GM12864 (cell line): ENCODE measurements at regions not wholly inside any gene's neighbourhood (a gene's known extent, or its start where the extent isn't known, plus 50 kb on each side); places are given as distances from the start of the nearest gene placed in this dataset.
"Not testable (repeated sequence)": the region's sequence is repeated elsewhere in the genome, so short reads cannot be mapped to it uniquely, and the experiment has no call there.

Experiments
- DNase-seq: peaks from one replicate; pipeline ENCODE4 v3.0.0-alpha.2; 2011; ENCODE audit warnings: low read depth
- H3K4me3 ChIP-seq: 2 replicates; pipeline ENCODE4 v1.5.1; 2011; ENCODE audit warnings: mild to moderate bottlenecking, low read depth, low read length, control low read depth
- CTCF ChIP-seq: IDR thresholded peaks from 2 replicates; pipeline ENCODE4 v1.5.1; 2011; ENCODE audit warnings: low read depth, mild to moderate bottlenecking, moderate library complexity, low read length, control low read depth, inconsistent platforms; ENCODE audit errors: missing control alignments

GRCh38 chr6:169974663-169975062 lies 223.2 kb downstream of the ERMARD start:
- no peak overlapping the region for H3K4me3 ChIP-seq
- TF ChIP-seq CTCF = no peak
- DNase-seq = no peak

GRCh38 chr6:169973588-169974467 lies 222.4 kb downstream of the ERMARD start:
- H3K4me3 ChIP-seq, DNase-seq: not testable (repeated sequence)

GRCh38 chr6:169972736-169973135 lies 221.3 kb downstream of the ERMARD start:
- DNase-seq = no peak
- H3K4me3 ChIP-seq = no peak overlapping the region
- TF ChIP-seq CTCF = no peak

- DNase-seq = no peak
- no peak for TF ChIP-seq CTCF
- no peak overlapping the region for H3K4me3 ChIP-seq
These were observed 220.8 kb downstream of the ERMARD start for GRCh38 chr6:169972101-169972651.

- TF ChIP-seq CTCF = no peak
- H3K4me3 ChIP-seq = no peak overlapping the region
- no peak for DNase-seq
These were observed 219.8 kb downstream of the ERMARD start for GRCh38 chr6:169971081-169971861.

- no peak overlapping the region for H3K4me3 ChIP-seq
- no peak for DNase-seq
- TF ChIP-seq CTCF = no peak
These were observed 219.0 kb downstream of the ERMARD start for GRCh38 chr6:169970306-169970988.
